HepG2 (cell line): ENCODE measurements at regions not wholly inside any gene's neighbourhood (a gene's known extent, or its start where the extent isn't known, plus 50 kb on each side); places are given as distances from the start of the nearest gene placed in this dataset.

Source experiments
- ATAC-seq: fragments of 200-7000 bp; cut with Tn5 transposase; 3 replicates; pipeline ENCODE4 v1.9.1; 2020; ENCODE audit warnings: mild to moderate bottlenecking, moderate library complexity
- BruUV-seq: library from RNA; stranded (reverse); fragments of 400-500 nt; replicated peaks from 2 replicates; lab custom pipeline; 2021; lab: Mats Ljungman, UMichigan
- CTCF ChIA-PET: fragments of 300-600 bp; formaldehyde crosslinking; extraction: SDS; loops from one replicate; lab custom pipeline; 2021; ENCODE audit warnings: low total read pairs, inconsistent platforms, low intra/inter-chr PET ratio; lab: Yijun Ruan, JAX
- POLR2A ChIA-PET: fragments of 350-600 bp; sonication (Branson Sonifier 250); formaldehyde crosslinking; loops from one replicate; lab custom pipeline; 2020; ENCODE audit warnings: antibody characterized with exemption, inconsistent platforms; lab: Yijun Ruan, JAX
- DNase-seq: peaks from one replicate; pipeline ENCODE4 v3.0.0-alpha.2; 2015; ENCODE audit warnings: low spot score
- FAIRE-seq: peaks from 3 replicates; lab custom pipeline; 2011; peaks lifted over from hg19 to GRCh38; lab: Jason Lieb, UNC
- H2AFZ ChIP-seq: one replicate; pipeline ENCODE4 v1.6.1; 2011; ENCODE audit warnings: low read length, inconsistent platforms
- H3K27ac ChIP-seq: fragments of 300-600 bp; 3 replicates; pipeline ENCODE4 v1.8.0; 2011; ENCODE audit warnings: mixed run types, mild to moderate bottlenecking, mixed read lengths, low read length, inconsistent platforms; ENCODE audit not compliant: insufficient read depth; ENCODE audit errors: extremely low read length
- H3K27me3 ChIP-seq, 2 experiments: fragments of 200-600 bp in 1 of 2; 2 replicates in 1 of 2; 3 replicates in 1 of 2; pipeline versions ENCODE4 v1.6.0 to v1.8.0; 2011; ENCODE audit warnings: low read length in 2 of 2, mild to moderate bottlenecking in 2 of 2, moderate library complexity in 2 of 2, inconsistent platforms in 1 of 2; ENCODE audit not compliant: insufficient read depth in 2 of 2, control insufficient read depth in 1 of 2
- H3K36me3 ChIP-seq, 2 experiments: fragments of 200-600 bp in 1 of 2; replicated peaks in 1 of 2; 2 replicates in 1 of 2; 3 replicates in 1 of 2; pipeline versions ENCODE4 v1.5.1 to v1.8.0; 2011; ENCODE audit warnings: low read length in 2 of 2, inconsistent platforms in 1 of 2; ENCODE audit not compliant: insufficient read depth in 2 of 2, control insufficient read depth in 1 of 2
- H3K4me1 ChIP-seq: 2 replicates; pipeline ENCODE4 v1.5.1; 2012; ENCODE audit warnings: low read length, inconsistent platforms; ENCODE audit not compliant: insufficient read depth
- H3K4me2 ChIP-seq: 2 replicates; pipeline ENCODE4 v1.6.0; 2011; ENCODE audit warnings: low read depth, low read length, inconsistent platforms
- H3K4me3 ChIP-seq, 3 experiments: fragments of 200-600 bp in 1 of 3; sonication (generic), shearing (Covaris generic) in 1 of 3; replicated peaks in 1 of 3; 2 replicates each; pipeline ENCODE4 v1.5.1; 2011 to 2016; ENCODE audit warnings: low read length in 3 of 3, inconsistent platforms in 2 of 3, low read depth in 2 of 3, mild to moderate bottlenecking in 2 of 3, control low read depth in 1 of 3, mixed read lengths in 1 of 3; ENCODE audit not compliant: insufficient read depth in 1 of 3
- H3K79me2 ChIP-seq: one replicate; pipeline ENCODE4 v1.6.1; 2011; ENCODE audit warnings: low read length, inconsistent platforms; ENCODE audit not compliant: insufficient read depth
- H3K9ac ChIP-seq: 2 replicates; pipeline ENCODE4 v1.6.0; 2011; ENCODE audit warnings: mild to moderate bottlenecking, low read depth, low read length, inconsistent platforms; ENCODE audit not compliant: insufficient read depth
- H3K9me3 ChIP-seq: 2 replicates; pipeline ENCODE4 v1.5.1; 2012; ENCODE audit warnings: mild to moderate bottlenecking, low read length
- H4K20me1 ChIP-seq: 2 replicates; pipeline ENCODE4 v1.6.0; 2011; ENCODE audit warnings: inconsistent platforms, mild to moderate bottlenecking, low read length, moderate library complexity; ENCODE audit not compliant: insufficient read depth
- ADNP ChIP-seq: sonication (generic); formaldehyde crosslinking; IDR thresholded peaks from 2 replicates; pipeline ENCODE4 v1.4.0; 2020; ENCODE audit warnings: missing genetic modification reagents
- ATF7-NPFF ChIP-seq: sonication (generic); formaldehyde crosslinking; IDR thresholded peaks from 2 replicates; pipeline ENCODE4 v1.8.1; 2023; ENCODE audit warnings: mild to moderate bottlenecking, low read depth, missing genetic modification reagents, moderate library complexity
- CREB1 ChIP-seq, 2 experiments: fragments of 450-650 bp in 1 of 2; IDR thresholded peaks; 2 replicates each; pipeline ENCODE4 v1.6.1; 2016 to 2017; ENCODE audit warnings: control low read depth in 1 of 2, mild to moderate bottlenecking in 1 of 2, missing compliant biosample characterization in 1 of 2, missing genetic modification characterization in 1 of 2
- EHMT2 ChIP-seq: fragments of 200-600 bp; sonication (generic); IDR thresholded peaks from 2 replicates; pipeline ENCODE4 v1.7.0; 2017; ENCODE audit warnings: antibody characterized with exemption, low read depth, low read length, borderline replicate concordance
- FOXJ3 ChIP-seq: sonication (generic); formaldehyde crosslinking; IDR thresholded peaks from 2 replicates; pipeline ENCODE4 v1.4.0; 2020; ENCODE audit warnings: missing genetic modification reagents, mild to moderate bottlenecking, borderline replicate concordance
- KDM2A ChIP-seq: sonication (generic); formaldehyde crosslinking; IDR thresholded peaks from 2 replicates; pipeline ENCODE4 v1.4.0; 2020; ENCODE audit warnings: low read depth, missing genetic modification reagents, borderline replicate concordance
- MEIS2 ChIP-seq: sonication (generic); formaldehyde crosslinking; IDR thresholded peaks from 2 replicates; pipeline ENCODE4 v1.9.0; 2021; ENCODE audit warnings: mild to moderate bottlenecking, missing genetic modification reagents
- PHB2 ChIP-seq: fragments of 450-650 bp; IDR thresholded peaks from 2 replicates; pipeline ENCODE4 v1.6.1; 2018; ENCODE audit not compliant: partially characterized antibody
- ZFP36 ChIP-seq: fragments of 150-350 bp; IDR thresholded peaks from 2 replicates; pipeline ENCODE4 v1.6.1; 2018; ENCODE audit warnings: borderline replicate concordance, low read length, low read depth; ENCODE audit not compliant: partially characterized antibody
- ZNF180 ChIP-seq: sonication (generic); formaldehyde crosslinking; IDR thresholded peaks from 2 replicates; pipeline ENCODE4 v1.4.0; 2020; ENCODE audit warnings: low read depth, missing genetic modification reagents, borderline replicate concordance
- ZNF543 ChIP-seq: sonication (generic); formaldehyde crosslinking; IDR thresholded peaks from 2 replicates; pipeline ENCODE4 v1.4.0; 2020; ENCODE audit warnings: mild to moderate bottlenecking, missing genetic modification reagents
- ZNF768 ChIP-seq: sonication (generic); formaldehyde crosslinking; IDR thresholded peaks from 2 replicates; pipeline ENCODE4 v1.4.0; 2020; ENCODE audit warnings: missing genetic modification reagents
- ZNF878 ChIP-seq: sonication (generic); formaldehyde crosslinking; IDR thresholded peaks from 2 replicates; pipeline ENCODE4 v1.8.1; 2023; ENCODE audit warnings: mild to moderate bottlenecking, missing genetic modification reagents, moderate library complexity
- ZZZ3 ChIP-seq: sonication (generic); formaldehyde crosslinking; IDR thresholded peaks from 2 replicates; pipeline ENCODE4 v1.4.0; 2020; ENCODE audit warnings: missing genetic modification reagents, mild to moderate bottlenecking, borderline replicate concordance
- WGBS: methylation state at CpG from one replicate; pipeline ENCODE4 v1.1.6; 2017; ENCODE audit warnings: low lambda C conversion rate; 5-methylcytosine and 5-hydroxymethylcytosine counted together
- in situ Hi-C: cut with HindIII; loops from 2 replicates; pipeline ENCODE4 v1.10.0; 2017; ENCODE audit warnings: low pct_unique_long_range_greater_than_20kb; ENCODE audit not compliant: extremely low pct_ligation_motif_present
- intact Hi-C: fragments of 100-400 bp; cut with micrococcal nuclease; formaldehyde crosslinking; loops from one replicate; pipeline ENCODE4 v1.10.0; 2022; ENCODE audit not compliant: unreplicated experiment
- TF ChIP-seq, protein P1 (sequence below): sonication (generic); formaldehyde crosslinking; IDR thresholded peaks from 2 replicates; pipeline ENCODE4 v1.5.0; 2020; ENCODE audit warnings: mild to moderate bottlenecking, missing genetic modification reagents

DNA sequence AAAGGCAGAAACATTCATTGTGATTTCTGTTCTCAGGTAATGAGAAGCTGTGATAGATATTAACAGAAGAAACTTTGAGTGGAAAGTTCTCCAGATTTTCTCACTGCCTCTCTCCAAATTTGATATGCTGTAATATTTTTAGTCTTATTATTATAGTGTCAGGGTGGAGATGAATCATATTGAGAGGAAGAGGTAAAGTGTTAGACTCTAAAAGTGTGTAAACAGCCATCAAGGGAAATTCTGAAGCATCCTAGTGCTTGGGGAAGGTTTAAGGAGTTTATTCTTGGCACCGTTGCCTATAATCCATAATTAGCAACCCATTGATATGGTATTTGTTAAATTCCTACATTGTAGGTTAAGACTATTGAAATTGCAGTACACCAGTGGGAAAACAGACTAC lies 104.7 kb upstream of the NABP1 start (continued):
- TF ChIP-seq KDM2A (CRISPR knock-in tag) = no peak
- TF ChIP-seq ADNP (CRISPR knock-in tag) = no peak
- TF ChIP-seq ATF7-NPFF (CRISPR knock-in tag) = no peak
- TF ChIP-seq CREB1 (IDR thresholded peaks at IDR 0.05) = no peak
- no peak for TF ChIP-seq CREB1 (CRISPR knock-in tag; IDR thresholded peaks at IDR 0.05)
- no peak for TF ChIP-seq PHB2
- TF ChIP-seq ZNF543 (CRISPR knock-in tag) = no peak

DNA sequence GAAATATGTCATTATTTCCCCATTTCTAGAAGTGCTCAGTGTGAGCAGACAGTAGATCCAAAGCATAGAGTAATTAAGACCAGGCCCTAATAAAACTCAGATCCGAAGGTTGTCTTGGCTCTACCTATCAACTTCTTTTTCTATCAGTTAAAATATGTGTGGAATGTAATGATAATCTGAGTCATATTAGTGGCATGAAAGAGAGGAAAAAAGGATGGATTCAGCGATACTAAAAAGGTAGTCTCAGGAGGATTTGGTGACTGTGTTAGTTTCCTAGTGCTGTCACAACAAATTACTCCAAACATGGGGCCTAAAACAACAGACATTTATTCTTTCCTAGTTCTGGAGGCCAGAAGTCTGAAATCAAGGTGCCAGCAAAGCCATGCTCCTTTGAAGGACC lies 103.7 kb upstream of the NABP1 start:
- DNase-seq = no peak
- Histone ChIP-seq H3K4me1 (no peaks in the 10 kb centered on the region; the same call in 1 of the 2 replicates), H2AFZ (no peak overlapping the region), H3K9me3 (no peaks in the 10 kb centered on the region)
- CTCF ChIA-PET = no interaction called here
- TF ChIP-seq MEIS2 (CRISPR knock-in tag) = no peak
- TF ChIP-seq, all 625 proteins: peak for 0
- H3K27ac ChIP-seq = no peak overlapping the region
- H3K27me3 ChIP-seq = no peaks in the 10 kb centered on the region
- POLR2A ChIA-PET = interaction anchor here (1.0 kb wide), 1 partner anchor 103 kb away, joined by 3 read pairs; the partner anchor contains the start of gene NABP1
- H4K20me1 ChIP-seq = no peaks in the 10 kb centered on the region
- H3K36me3 ChIP-seq = no peaks in the 10 kb centered on the region
- no peak overlapping the region for H3K9ac ChIP-seq
- no TSS peak for BruUV-seq
- FAIRE-seq = no peak
- intact Hi-C loops = loop anchor here (5.0 kb wide), 1 partner anchor 63 kb away; no protein-coding TSS in a partner anchor
- H3K79me2 ChIP-seq = no peaks in the 10 kb centered on the region
- 66% methylated on average over 2 of the region's 2 CpGs for whole genome bisulfite sequencing
- in situ Hi-C loops = no loop called here
- no peak overlapping the region for H3K4me3 ChIP-seq
- no peak for ATAC-seq
- no peak overlapping the region for H3K4me2 ChIP-seq

DNA sequence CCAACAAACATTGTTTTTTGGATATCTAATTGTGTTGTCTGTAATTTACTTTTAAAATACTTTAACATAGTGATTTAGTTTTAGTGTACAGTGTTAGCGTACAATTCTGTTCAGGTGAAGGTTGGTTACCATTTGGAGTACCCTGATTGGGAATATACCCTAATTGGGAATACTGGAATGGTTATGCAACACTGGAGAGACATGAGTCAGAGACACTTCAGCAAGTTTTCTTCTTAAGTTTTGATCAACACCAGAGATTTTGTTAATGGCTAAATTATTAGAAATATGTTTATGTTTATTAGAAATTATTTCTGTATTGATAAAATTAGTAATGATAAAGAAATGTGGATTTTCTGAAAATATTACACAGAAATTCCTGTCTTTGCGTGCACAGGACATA lies 100.3 kb upstream of the NABP1 start:
- Histone ChIP-seq H3K4me2 (no peak overlapping the region), H3K27ac (no peak overlapping the region), H3K27me3 (no peaks in the 10 kb centered on the region), H3K9ac (no peak overlapping the region), H3K9me3 (no peaks in the 10 kb centered on the region), H3K4me1 (no peaks in the 10 kb centered on the region), H3K79me2 (no peaks in the 10 kb centered on the region), H3K4me3 (no peak overlapping the region), H2AFZ (no peak overlapping the region), H3K36me3 (no peaks in the 10 kb centered on the region), H4K20me1 (no peaks in the 10 kb centered on the region)
- BruUV-seq = no TSS peak
- POLR2A ChIA-PET = no interaction called here
- no peak for ATAC-seq
- no peak for DNase-seq
- WGBS = 73% methylated on average over 2 of the region's 2 CpGs
- no peak for FAIRE-seq
- CTCF ChIA-PET = no interaction called here
- intact Hi-C loops (no loop called here), in situ Hi-C loops (no loop called here)
- TF ChIP-seq EHMT2 (no peak), ZFP36 (no peak), ZNF878 (CRISPR knock-in tag) (no peak), ZNF180 (CRISPR knock-in tag) (no peak), ZNF768 (CRISPR knock-in tag) (no peak), FOXJ3 (no peak), ZZZ3 (CRISPR knock-in tag) (no peak)
- TF ChIP-seq, protein P1, sequence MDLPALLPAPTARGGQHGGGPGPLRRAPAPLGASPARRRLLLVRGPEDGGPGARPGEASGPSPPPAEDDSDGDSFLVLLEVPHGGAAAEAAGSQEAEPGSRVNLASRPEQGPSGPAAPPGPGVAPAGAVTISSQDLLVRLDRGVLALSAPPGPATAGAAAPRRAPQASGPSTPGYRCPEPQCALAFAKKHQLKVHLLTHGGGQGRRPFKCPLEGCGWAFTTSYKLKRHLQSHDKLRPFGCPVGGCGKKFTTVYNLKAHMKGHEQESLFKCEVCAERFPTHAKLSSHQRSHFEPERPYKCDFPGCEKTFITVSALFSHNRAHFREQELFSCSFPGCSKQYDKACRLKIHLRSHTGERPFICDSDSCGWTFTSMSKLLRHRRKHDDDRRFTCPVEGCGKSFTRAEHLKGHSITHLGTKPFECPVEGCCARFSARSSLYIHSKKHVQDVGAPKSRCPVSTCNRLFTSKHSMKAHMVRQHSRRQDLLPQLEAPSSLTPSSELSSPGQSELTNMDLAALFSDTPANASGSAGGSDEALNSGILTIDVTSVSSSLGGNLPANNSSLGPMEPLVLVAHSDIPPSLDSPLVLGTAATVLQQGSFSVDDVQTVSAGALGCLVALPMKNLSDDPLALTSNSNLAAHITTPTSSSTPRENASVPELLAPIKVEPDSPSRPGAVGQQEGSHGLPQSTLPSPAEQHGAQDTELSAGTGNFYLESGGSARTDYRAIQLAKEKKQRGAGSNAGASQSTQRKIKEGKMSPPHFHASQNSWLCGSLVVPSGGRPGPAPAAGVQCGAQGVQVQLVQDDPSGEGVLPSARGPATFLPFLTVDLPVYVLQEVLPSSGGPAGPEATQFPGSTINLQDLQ (CRISPR knock-in tag) = no peak
